ENCODE measurements at regions not wholly inside any gene's neighbourhood (a gene's known extent, or its start where the extent isn't known, plus 50 kb on each side); places are given as distances from the start of the nearest gene placed in this dataset.

DNA sequence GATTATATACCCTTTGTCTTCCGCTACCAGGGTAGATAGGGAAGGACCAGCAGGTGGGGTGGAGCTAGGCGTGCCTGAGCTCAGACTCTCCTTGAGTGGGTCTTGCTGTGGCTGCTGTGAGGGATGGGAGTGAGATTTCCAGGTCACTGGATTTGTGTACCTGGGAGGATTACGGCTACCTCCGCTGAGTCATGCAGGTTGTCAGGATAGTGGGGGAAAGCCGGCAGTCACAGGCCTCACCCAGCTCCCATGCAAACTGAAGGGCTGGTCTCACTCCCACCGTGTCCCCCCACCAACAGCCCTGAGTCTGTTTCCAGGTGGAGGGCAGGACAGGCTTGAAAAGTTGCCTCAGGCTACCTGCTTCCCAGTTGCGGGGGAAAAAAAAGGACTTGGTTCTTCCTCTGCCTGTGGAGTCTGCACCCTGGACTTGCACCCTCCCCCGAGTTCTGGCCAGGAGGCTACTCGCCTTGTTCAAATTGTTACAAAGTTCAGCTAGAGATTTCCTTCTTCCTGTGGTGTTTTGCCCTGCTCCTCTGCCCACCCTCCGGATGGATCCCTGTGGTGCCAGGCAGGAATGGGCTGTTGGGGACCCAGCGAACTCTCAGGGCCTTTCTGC, 268.3 kb downstream of the VAPA start:
- Histone ChIP-seq H3K27ac (ENCODE audit: low read depth in 2 of 2, low read length in 2 of 2) (no peak overlapping the region), H3K4me1 (ENCODE audit: control insufficient read depth in 2 of 3, insufficient read depth in 2 of 3, low read depth in 1 of 3, low read length in 3 of 3) (no peaks in the 10 kb centered on the region), H3K4me3 (ENCODE audit: low read length in 3 of 3) (peak overlapping the region in 1 of 3 donors; percentile 17), H3K27me3 (ENCODE audit: control insufficient read depth, insufficient read depth, low read length) (no peaks in the 10 kb centered on the region), H3K36me3 (ENCODE audit: control insufficient read depth in 2 of 3, insufficient read depth in 3 of 3, low read length in 3 of 3) (no peaks in the 10 kb centered on the region), H3K9ac (ENCODE audit: low read length in 3 of 3) (no peak overlapping the region), H3K9me3 (ENCODE audit: control insufficient read depth in 2 of 3, insufficient read depth in 1 of 3, low read length in 3 of 3) (no peaks in the 10 kb centered on the region)
- DNase-seq = no peak
- TF ChIP-seq, protein P1, sequence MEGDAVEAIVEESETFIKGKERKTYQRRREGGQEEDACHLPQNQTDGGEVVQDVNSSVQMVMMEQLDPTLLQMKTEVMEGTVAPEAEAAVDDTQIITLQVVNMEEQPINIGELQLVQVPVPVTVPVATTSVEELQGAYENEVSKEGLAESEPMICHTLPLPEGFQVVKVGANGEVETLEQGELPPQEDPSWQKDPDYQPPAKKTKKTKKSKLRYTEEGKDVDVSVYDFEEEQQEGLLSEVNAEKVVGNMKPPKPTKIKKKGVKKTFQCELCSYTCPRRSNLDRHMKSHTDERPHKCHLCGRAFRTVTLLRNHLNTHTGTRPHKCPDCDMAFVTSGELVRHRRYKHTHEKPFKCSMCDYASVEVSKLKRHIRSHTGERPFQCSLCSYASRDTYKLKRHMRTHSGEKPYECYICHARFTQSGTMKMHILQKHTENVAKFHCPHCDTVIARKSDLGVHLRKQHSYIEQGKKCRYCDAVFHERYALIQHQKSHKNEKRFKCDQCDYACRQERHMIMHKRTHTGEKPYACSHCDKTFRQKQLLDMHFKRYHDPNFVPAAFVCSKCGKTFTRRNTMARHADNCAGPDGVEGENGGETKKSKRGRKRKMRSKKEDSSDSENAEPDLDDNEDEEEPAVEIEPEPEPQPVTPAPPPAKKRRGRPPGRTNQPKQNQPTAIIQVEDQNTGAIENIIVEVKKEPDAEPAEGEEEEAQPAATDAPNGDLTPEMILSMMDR (IDR thresholded peaks at IDR 0.05; ENCODE audit: borderline replicate concordance, extremely low read depth, insufficient read depth) = no peak
- FAIRE-seq = no peak
- intact Hi-C loops (cut with DNase I) = no loop called here

DNA sequence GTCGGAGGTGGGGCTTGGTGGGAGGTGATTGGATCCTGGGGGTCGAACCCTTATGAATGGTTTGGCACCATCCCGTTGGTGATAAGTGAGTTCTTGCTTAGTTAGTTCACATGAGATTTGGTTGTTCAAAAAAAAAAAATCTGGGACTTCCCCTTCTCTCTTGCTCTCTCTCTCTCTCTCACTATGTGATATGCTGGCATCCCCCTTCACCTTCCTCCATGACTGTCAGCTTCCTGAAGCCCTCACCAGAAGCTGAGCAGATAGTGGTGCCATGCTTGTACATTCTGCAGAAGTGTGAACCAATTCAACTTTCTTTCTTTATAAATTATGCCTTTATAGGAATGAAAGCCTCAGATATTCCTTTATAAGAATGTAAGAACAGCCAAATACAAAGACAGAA, 269.7 kb upstream of the APCDD1 start:
- Histone ChIP-seq H3K4me1 (ENCODE audit: control insufficient read depth in 2 of 3, insufficient read depth in 2 of 3, low read depth in 1 of 3, low read length in 3 of 3) (no peaks in the 10 kb centered on the region), H3K9ac (ENCODE audit: low read length in 3 of 3) (no peak overlapping the region), H3K27me3 (ENCODE audit: control insufficient read depth, insufficient read depth, low read length) (no peaks in the 10 kb centered on the region), H3K4me3 (ENCODE audit: low read length in 3 of 3) (no peak overlapping the region), H3K9me3 (ENCODE audit: control insufficient read depth in 2 of 3, insufficient read depth in 1 of 3, low read length in 3 of 3) (no peaks in the 10 kb centered on the region), H3K36me3 (ENCODE audit: control insufficient read depth in 2 of 3, insufficient read depth in 3 of 3, low read length in 3 of 3) (no peaks in the 10 kb centered on the region), H3K27ac (ENCODE audit: low read depth in 2 of 2, low read length in 2 of 2) (no peak overlapping the region)
- no peak for DNase-seq
- TF ChIP-seq, protein P1 (IDR thresholded peaks at IDR 0.05; ENCODE audit: borderline replicate concordance, extremely low read depth, insufficient read depth) = no peak
- no peak for FAIRE-seq
- intact Hi-C loops (cut with DNase I) = no loop called here

DNA sequence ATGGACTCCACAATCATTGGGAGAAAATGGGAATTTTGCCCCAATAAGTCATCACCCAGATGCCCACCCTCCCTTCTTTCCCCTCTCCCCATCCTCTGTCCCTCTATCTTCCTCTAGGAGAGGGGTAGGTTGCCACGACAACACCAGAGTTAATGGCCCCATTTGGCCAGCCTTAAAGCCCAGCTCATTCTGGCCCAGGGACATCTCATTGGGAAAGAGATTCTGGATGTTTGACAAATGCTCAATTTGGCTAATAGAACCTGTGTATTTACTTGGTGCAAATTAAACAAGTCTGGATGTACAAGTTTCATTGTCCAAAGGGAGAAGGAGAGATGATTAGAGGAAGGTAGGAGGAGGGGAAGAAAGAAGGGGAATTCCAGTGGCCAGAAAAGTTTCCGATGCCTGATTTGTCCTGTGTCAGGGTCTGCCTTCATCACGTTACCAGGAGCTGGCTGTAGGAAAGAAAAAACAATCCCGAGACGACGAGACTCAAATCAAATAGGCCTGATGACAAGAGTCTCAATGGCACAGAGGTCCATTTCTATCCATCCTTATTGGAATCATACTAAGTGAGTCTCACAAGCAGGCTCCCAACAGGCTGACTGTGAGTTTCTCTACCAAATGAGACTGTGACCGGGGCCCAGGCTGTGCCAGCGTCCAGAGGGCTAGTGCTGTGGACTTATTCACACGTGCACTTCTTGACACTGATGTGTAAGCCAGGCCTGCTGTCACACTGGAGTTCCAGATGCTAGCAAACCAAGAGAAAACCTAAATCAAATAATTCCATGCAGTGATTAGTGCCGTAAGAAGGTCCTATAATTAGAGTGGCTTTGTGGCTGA, 265.2 kb upstream of the APCDD1 start:
- Histone ChIP-seq H3K36me3 (ENCODE audit: control insufficient read depth in 2 of 3, insufficient read depth in 3 of 3, low read length in 3 of 3) (no peaks in the 10 kb centered on the region), H3K9me3 (ENCODE audit: control insufficient read depth in 2 of 3, insufficient read depth in 1 of 3, low read length in 3 of 3) (no peaks in the 10 kb centered on the region), H3K4me3 (ENCODE audit: low read length in 3 of 3) (no peak overlapping the region), H3K4me1 (ENCODE audit: control insufficient read depth in 2 of 3, insufficient read depth in 2 of 3, low read depth in 1 of 3, low read length in 3 of 3) (no peaks in the 10 kb centered on the region), H3K27ac (ENCODE audit: low read depth in 2 of 2, low read length in 2 of 2) (no peak overlapping the region), H3K9ac (ENCODE audit: low read length in 3 of 3) (no peak overlapping the region), H3K27me3 (ENCODE audit: control insufficient read depth, insufficient read depth, low read length) (no peaks in the 10 kb centered on the region)
- intact Hi-C loops (cut with DNase I) = no loop called here
- FAIRE-seq (no peak), DNase-seq (no peak)
- TF ChIP-seq, protein P1 (IDR thresholded peaks at IDR 0.05; ENCODE audit: borderline replicate concordance, extremely low read depth, insufficient read depth) = no peak

Measured in kidney (tissue), 13 donors.